ENCODE measurements at regions not wholly inside any gene's neighbourhood (a gene's known extent, or its start where the extent isn't known, plus 50 kb on each side); places are given as distances from the start of the nearest gene placed in this dataset.
"Not testable (repeated sequence)": the region's sequence is repeated elsewhere in the genome, so short reads cannot be mapped to it uniquely, and the experiment has no call there.

DNA sequence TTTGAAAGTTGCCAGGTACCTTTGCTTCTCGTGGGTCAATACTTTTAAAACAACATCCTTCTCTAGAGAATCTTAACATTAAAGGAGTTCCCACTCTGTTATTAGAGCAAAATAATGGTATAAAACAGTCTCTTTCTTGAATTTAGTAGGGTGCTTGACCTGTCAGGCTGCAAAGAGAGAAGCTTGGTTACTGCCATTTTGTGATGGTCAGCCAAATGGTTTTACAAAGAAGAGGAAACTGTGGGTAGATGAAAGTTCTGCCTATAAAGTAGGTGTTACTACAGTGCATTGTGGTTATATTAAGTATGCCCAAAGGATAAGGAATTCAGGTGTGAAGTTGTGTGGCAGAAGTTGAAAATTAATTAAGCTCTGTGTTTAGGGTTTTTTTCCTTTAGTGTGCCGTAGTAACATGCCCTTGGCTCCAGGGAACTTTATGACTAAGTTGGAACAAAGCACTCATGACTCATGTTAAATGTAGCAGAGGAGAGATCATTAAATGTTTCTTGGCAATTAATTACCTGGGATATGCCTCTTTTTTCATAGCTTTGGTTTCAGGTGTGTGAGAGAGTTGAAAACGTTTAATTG is 354.0 kb upstream of the KITLG start:
- no peak for DNase-seq

DNA sequence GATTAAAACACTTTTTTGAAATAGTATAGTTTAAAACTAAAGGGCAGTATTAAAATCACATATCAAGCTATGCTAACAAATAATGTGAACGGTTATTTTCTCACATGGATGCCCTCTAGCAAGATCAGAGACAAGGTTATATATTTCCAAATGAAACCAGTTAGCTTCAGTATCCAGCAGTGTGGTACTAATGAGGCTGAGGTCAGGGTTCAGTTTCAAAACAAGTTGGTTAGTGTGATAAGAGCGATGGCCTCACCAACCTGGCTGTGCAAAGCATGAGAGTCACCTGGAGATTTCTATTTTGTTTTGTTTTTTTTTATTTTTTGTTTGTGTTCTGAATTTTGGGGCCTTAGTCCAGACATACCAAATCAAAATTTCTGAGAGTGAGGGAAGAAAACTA is 352.2 kb upstream of the KITLG start:
- no peak for DNase-seq

DNA sequence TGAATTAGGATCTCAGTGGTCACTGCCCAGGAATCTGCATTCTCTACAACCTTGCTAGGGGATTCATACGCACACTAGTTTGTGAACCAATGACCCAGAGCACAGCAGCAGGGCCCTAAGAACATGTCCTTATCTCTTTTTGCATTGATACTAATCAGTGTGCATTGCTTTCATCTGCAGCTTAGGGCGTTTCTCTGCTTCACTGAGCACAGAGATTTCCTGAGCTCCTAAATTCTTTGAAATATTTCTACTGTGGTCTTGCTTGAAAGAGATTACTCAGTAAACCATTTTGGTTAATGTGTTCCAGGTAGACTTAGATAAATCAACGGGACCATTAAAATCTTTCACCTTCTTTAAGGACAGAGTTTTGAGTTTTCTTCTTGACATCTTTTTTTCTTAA is 351.3 kb upstream of the KITLG start:
- DNase-seq, result no peak

DNA sequence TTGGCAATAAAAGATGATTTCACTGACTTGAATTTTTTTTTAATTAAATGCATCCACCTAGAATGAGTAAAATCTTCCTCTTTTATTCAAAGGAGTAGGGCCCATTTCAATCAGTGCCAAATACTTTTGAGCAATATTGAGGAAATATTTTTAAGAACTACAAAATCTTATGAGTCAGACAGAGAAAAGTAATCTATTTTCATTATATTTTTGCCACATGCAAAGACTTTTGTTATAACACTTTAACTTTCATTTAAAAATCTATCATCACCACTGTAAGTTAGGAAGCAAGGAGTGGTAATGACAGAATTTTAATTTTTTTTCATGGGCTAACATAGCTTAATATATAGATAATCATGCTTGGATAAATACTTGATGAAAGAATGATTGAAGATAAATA is 345.2 kb upstream of the KITLG start:
- no peak for DNase-seq

DNA sequence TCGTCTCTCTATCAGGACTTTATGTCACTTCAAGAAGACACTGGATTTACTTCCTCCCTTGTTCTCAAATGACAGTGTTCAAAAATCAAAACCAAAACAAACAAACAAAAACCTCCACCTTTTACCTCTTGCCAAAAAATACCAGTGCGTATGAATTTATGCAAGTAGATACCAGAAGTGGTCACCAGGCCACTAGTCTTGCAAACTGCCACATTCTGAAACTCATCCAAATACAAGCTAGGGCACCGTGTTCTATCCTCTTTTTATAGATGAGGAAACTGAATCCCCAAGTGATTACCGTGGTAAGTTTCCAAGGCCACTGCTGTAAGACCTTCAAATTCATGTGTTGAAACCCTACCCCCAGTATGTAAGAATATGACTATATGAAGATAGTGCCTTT is 343.9 kb upstream of the KITLG start:
- DNase-seq, result no peak

DNA sequence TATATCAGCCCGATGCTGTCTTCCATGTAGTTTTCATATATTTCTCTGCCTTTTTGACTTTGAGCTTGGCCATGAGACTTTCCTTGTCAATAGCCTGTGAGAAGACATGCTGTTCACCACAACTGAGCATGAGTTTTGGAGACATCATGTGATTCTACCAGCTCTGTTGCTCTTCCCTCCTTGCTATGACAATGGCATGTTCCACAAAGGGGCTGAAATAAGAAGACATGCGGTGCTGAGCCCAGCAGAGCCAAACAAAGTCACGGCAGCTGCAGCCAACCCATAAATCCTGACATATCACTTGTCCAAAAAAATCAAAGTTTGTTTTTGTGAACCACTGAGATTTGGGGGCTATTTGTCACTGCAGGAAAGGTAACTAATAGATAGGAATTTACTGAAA is 343.4 kb upstream of the KITLG start:
- DNase-seq, result no peak

DNA sequence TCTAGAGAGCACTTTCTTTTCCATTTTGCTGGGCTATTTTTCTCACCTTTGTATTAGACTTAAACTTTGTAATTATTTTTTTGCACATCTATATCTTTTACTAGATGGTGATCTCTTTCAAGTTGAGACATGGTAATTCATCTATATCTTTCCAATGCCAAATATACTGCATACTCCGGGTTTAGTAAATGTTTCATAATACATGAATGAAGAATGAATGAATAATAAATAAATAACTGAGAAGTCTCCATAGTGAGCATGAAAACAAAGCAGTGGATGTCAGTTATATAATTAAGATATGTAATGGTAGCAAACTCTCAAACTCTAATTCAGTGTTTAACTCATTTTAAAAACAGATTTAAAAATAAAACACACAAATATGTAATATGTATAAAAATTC is 342.5 kb upstream of the KITLG start:
- DNase-seq, result no peak

DNA sequence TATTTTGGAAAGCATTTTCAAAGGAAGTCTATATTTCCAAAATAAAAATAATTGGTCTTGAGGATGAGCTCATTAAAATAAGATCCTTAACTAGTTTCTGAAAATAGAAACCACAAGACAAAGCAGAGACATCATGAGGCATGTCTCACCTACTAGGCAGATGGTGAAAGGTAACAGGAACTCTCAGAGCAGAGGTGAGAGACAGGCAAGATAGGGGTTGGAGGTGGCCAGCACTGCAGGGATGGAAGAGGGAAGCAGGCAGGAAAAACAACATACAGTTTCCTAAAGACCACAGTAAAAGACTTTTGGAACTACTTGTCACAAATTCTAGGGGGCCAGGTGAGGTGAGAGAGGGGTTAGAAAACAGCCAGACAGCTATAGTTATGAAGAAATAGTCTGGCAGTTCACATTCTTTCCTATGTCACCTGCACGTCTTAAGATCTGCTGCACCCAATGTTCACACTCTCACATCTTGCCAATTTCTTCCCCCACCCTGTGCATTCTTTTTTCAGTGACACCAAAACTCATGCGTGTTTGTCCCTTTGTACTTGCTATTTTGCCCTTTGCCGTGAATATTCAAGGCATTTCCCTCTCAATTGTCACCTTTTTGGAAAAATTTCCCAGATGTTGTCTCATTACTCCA is 341.7 kb upstream of the KITLG start:
- DNase-seq, result no peak

DNA sequence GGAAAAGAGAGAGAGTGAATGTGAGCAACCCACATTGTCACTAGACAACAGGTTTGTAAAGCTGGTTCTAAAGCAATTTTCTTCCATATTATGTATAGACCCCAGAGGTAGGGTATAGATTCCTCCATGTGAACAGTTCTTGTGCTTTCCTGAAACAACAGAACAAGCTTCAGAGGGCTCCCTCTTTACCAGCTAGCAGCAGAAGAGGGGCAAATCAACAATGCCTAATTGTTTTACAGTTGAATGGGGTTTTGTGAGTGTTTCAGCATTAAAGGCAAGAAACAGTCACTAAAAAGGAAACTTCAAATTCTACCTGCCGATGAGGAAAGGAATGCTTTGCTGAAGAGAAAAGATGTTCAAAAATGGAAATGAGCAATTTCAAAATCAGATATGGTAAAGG is 341.2 kb upstream of the KITLG start:
- DNase-seq, result no peak

DNA sequence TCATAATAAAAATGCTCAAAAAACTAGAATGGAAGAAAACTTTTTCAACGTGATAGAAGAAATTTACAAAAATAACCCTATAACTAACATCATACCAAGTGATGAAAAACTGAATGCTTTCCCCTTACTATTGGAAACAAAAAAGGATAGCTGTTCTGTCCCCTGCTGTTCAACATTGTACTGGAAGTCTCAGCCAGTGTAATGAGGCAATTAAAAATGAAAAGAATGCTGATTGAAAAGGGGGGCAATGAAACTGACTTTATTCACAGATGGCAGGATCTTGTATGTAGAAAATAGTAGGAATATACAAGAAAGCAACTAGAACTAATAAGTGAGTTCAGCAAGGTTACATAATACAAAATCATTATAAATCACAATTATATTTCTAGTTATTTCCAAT is 337.9 kb upstream of the KITLG start:
- no peak for DNase-seq

DNA sequence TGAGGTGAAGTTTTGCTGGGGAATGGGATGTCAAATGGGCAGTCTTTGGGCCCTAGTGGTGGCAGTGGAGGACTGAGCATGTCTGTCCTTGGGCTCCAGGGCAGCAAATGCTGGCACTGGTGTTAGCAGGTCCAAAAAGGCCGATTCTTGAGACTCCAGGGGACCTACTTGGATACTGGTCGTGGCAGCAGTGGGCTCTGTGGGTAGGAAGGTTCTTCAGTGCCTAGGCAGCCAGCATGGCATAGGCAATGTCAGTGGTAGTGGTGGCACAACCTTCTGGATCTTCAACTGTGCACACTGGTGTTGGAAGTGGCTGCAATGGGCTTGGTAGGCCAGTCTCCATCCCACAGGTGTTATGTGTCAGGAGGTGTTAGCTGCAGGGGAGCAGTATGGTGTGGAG is 334.7 kb upstream of the KITLG start:
- no peak for DNase-seq

DNA sequence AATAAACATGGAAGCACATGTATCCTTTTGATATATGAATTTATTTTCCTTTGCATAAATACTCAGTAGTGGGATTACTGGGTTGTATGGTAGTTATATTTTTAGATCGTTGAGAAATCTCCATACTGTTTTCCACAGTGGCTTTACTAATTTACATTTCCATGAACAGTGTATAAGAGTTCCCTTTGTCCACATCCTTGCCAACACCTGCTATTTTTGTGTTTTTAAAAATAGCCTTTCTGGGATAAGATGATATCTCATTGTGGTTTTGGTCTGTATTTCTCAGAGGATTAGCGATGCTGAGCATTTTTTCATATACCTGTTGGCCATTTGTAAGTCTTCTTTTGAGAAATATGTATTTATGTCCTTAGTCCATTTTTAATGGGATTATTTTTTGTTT is 329.2 kb upstream of the KITLG start:
- DNase-seq, result no peak

DNA sequence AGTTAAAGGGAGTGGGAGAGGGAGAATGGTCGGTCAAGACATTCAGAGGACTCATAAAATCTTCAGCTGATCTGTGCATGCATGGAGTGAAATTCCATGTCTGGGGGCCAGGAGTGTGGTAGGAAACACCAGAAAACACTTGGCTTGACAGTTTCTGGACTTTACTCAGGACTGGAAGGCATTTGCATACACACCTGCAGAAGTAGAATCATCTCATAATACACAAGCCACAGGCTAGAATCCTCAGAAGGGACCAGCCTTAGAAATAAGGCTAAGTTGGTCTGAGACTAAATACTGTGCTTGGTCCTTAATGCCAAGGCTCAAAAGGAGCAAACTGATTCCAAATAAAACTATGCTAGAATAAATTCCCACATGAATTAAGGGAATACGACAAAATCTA is 328.1 kb upstream of the KITLG start:
- DNase-seq, result no peak

DNA sequence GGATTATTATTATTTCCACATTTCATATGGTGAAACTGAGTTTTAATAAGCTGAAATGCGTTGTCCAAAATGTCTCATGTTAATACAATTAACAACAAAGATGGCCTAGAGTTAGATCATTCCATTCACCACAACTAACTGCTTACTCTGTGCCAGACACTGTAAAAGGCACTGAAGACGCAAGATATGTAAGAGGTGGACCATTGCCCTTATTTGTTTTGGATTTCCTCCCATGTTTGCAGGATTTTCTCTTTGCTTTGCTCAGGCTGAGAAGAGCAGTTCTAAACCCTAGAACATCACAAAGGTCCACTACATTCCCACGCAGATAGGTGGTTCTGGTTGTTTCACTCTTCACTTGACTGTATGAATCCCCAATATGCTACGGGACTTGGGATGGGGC is 324.4 kb upstream of the KITLG start:
- DNase-seq, result no peak

DNA sequence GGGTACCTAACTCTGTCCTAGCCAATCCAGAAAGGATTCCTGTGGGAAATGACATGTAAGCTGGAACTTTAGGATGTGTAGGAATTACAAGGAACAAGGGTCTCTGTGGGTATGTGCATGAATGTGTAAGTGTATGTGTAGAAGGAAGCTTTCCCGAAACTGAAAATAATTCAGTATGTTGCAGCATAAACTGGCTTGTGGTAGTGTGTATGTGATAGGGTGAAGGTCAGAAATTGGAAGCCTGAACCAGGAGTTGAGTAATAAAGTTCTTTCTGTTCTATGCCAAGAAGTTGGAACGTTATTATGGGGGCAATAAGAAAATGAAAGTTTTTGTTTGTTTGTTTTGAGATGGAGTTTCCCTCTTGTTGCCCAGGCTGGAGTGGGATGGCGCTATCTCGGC is 323.1 kb upstream of the KITLG start:
- DNase-seq, result no peak

DNA sequence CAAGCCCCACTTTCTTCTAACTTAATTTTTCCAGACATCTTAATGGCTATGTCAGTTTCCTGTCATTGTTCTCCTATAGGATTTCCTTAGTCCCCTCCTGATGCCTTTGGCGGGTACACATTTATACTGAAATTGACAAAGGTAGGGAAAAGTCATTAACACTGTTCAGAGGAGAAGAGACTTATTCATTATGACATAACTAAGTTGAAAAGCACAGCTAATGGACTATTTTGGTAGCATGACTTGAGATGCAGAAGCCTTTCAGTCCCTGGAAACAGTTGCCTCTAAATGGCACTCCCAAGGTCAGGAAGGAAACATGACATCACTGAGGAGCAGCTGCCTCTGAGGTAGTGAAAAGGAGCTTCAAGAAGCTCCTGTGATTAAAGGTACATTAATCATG is 317.5 kb upstream of the KITLG start:
- peak; percentile 28 for DNase-seq

DNA sequence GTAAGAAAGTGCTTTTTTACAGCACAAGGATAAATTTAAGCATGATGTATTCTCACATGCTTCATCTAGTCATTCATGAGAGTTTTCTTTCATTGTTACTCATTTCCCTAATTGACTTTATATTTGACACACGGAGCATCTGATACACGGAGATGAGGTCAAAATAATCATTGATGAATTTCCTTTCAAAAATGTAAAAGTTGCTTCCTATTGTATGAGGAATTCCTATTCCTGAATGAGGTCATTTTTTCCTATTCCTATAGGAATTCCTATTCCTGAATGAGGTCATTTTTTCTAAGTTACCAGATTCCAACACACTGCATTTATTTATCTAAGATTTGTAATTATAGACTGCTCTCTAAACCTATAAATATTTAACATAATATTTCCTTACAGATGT is 316.7 kb upstream of the KITLG start:
- DNase-seq, result no peak

DNA sequence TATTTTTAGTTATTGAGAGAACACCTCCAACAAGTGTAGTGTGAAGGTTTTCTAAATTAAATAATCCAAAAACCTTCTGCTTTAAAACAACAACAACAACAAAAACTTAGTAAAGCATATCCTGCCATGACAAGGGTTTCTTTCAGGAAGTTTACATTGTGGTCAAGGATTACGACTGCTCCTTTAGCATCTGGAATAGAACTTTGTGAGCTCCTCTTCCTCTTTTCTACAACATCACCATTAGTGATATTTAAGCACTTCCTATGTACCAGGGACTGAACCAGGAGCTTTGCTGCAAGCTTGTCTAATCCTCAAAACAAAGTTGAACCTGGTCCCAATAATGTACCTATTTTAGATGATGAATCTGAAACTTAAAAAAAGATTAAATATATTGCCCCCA is 315.4 kb upstream of the KITLG start:
- DNase-seq, result no peak

DNA sequence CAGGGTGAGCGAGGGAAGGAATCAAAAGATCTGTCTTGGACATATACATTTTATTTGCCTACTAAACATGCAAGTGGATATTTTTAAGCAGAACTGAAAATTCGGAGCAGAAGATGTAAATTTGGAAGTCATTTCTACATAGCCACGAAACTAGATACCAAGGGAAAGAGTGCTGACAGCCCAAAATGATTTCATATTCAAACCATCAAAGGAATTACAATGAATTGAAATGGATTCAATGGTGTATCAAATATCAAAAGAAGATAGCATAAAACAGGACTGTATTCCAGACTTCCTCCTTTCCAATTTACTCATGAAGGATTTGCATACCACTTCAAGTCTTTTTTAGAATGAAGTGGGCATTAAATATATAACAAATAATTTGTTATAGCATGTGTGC is 313.5 kb upstream of the KITLG start:
- DNase-seq, result no peak

DNA sequence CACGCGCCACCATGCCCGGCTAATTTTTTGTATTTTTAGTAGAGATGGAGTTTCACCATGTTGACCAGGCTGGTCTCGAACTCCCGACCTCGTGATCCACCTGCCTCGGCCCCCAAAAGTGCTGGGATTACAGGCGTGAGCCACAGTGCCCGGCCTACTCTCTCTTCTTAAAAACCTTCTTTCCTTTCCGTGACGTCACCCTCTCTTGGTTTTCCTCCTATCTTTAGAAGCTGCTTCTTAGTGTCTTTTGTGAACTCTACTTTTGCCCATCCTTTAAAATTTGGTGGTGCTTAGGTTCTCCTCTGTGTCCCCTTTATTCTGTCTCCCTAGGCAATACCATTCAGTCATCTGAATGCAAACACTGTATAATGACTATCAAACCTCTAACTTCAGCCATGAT is 311.2 kb upstream of the KITLG start:
- DNase-seq, result not testable (repeated sequence)

DNA sequence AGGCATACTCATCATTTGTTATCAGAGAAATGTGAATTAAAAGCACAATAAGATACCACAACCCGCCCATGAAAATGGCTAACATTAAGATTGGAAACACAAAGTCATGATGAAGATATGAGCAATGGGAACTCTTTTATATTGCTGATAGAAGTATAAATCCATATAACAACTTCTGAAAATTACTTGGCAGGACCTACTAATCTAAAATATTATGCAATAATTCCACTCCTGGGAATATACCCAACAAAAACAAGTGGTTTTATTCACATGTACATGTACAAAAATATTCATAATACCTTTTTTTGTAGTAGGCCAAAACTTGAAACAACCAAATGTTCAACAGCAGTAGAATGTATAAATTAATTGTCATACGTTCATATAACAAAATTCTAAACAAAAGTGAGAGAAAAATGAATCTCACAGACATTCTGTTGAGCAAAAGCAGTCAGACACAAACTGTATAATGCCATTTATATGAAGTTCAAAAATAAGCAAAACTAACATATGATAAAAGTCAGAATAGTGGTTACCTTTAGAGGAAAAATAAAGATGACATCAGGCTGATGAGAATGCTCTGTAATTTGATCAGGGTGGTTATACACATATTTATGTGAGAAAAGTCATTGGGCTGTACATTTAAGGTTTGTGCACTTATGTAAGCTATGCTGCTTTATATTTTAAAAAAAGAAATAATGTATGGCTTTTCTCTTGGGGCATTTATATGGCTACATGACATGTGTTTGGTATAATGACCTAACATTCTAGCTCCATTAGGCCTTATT is 309.2 kb upstream of the KITLG start:
- no peak for DNase-seq

DNA sequence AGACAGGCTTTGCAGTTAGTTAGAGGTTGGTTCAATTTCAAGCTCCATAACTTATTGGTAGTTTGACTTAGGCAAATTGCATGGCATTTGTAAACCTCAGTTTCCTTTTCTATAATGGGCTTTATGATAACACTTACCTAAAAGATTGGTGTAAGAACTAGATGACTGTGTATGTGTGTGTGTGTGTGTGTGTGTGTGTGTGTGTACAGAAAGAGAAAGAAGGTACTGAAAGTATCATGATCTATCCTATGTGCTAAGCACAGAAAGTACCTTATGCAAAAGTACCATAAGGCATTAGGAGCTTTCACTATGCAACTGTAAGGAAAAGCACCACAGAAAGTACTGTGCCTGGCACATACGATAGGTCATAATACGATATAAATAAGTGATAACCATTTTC is 304.3 kb upstream of the KITLG start:
- no peak for DNase-seq

DNA sequence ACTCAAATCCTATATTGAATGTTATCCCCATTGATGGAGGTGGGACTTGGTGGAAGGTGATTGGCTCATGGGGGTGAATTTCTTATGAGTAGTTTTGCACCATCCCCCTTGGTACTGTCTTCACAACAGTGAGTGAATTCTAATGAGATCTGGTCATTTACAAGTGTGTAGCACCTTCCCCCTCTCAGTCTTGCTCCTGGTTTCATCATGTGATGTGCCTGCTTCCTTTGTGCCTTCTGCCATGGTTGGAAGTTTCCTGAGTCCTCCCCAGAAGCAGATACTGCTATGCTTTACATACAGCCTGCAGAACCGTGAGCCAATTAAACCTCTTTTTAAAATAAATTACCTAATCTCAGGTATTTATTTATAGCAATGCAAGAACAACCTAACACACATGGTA is 302.4 kb upstream of the KITLG start:
- DNase-seq, result no peak

DNA sequence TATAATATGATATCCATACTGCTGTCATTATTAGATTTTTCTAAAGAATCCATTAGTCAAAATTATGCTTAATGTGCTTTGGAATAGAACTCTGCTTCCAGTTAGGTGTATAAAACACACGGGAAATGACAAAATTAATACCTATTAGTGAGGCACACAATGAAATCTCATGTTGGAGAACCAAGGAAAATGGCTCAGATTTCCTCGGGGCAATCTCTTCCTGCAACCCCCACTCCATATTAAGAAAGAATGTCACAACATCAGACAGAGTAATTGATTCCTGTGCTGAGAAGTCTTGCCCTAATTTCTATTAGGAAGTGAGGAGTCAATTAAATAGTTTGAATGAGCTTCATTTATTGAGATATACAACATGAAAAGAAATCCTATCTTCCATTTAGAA is 299.8 kb upstream of the KITLG start:
- DNase-seq, result no peak

DNA sequence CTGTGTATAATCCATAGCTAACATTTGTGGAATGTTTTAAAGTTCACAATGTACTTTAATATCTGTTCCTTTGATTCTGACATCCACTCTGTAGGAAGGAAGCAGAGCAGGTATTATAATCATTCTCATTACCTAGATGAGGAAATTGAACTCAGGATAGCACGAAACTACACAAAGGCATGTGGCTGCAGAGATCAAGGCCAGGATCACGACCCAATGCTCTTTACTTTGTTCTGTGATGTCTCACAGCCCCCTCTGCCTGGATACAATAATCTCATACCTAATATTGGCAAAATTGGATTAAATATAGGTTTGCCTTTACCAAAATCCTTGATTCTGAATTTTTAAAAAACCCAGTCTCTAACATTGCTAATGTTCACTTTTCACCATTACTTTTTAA is 298.0 kb upstream of the KITLG start:
- no peak for DNase-seq

All from femur (tissue), 1 donor.